ENCODE measurements at regions not wholly inside any gene's neighbourhood (a gene's known extent, or its start where the extent isn't known, plus 50 kb on each side); places are given as distances from the start of the nearest gene placed in this dataset.

- no peak for TF ChIP-seq ZBTB7A (IDR thresholded peaks at IDR 0.05; ENCODE audit: borderline replicate concordance, control insufficient read depth, low read depth, low read length)
- no peak for TF ChIP-seq BHLHE40 (IDR thresholded peaks at IDR 0.05; ENCODE audit: low read length)
- no peak for TF ChIP-seq SREBF2 (CRISPR knock-in tag; IDR thresholded peaks at IDR 0.05)
- TF ChIP-seq CTCF (IDR thresholded peaks at IDR 0.05 in 2 of 3, conservative IDR thresholded peaks at IDR 0.05 in 1 of 3; ENCODE audit: insufficient read depth in 2 of 3, low read depth in 1 of 3, low read length in 3 of 3), result no peak
- TF ChIP-seq LEF1 (IDR thresholded peaks at IDR 0.05), result no peak
- TF ChIP-seq ASH1L (IDR thresholded peaks at IDR 0.05; ENCODE audit: borderline replicate concordance, low read depth, partially characterized antibody), result no peak
- TF ChIP-seq ATF2 (CRISPR knock-in tag; IDR thresholded peaks at IDR 0.05), result no peak
- no peak for TF ChIP-seq POLR2AphosphoS5 (IDR thresholded peaks at IDR 0.05; ENCODE audit: control insufficient read depth, insufficient read depth, low read depth, low read length)
- TF ChIP-seq ZNF609 (CRISPR knock-in tag; IDR thresholded peaks at IDR 0.05; ENCODE audit: borderline replicate concordance), result no peak
- no peak for TF ChIP-seq HCFC1 (IDR thresholded peaks at IDR 0.05; ENCODE audit: low read depth, low read length)
- TF ChIP-seq CEBPG (CRISPR knock-in tag; IDR thresholded peaks at IDR 0.05), result no peak
- no peak for TF ChIP-seq CEBPG (tag; conservative IDR thresholded peaks at IDR 0.05 in 1 of 2, IDR thresholded peaks at IDR 0.05 in 1 of 2)
- TF ChIP-seq POLR2B (IDR thresholded peaks at IDR 0.05; ENCODE audit: low read depth, partially characterized antibody), result no peak
These were observed 216.2 kb upstream of the LINC00305 start for GRCh38 chr18:64365106-64365505.

All from K562 (cell line).